NCI-H748 treated with DMSO at 0.1 percent for 48 hours (cell line): ENCODE measurements at regions not wholly inside any gene's neighbourhood (a gene's known extent, or its start where the extent isn't known, plus 50 kb on each side); places are given as distances from the start of the nearest gene placed in this dataset.

Source experiments
- DNase-seq: peaks from one replicate; lab custom pipeline; 2025; lab: John Stamatoyannopoulos, UW

DNA sequence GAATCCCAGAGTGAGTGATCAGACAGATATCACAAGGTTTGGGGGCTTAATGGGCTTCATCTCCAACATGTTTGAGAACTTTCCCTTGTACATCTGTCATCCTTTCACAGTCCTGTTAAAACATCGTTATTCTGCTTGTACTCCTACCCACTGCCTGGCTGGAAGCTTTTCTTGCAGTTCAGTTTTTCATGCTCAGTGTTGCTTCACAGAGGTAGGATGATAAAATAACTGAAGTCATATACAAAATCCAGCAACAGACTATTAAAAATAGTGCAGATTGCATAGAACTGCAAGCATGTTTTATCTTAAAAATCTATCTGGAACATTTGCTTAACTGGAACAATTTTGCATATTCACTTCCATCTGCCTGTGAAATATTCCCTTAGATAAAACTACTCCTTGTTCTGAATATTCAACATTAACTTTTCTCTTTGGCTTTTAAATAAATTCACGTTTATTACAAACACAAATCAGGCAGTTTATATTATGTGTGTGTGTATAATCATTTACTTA, 579.6 kb upstream of the IGFBP7 start:
- DNase-seq = no peak

DNA sequence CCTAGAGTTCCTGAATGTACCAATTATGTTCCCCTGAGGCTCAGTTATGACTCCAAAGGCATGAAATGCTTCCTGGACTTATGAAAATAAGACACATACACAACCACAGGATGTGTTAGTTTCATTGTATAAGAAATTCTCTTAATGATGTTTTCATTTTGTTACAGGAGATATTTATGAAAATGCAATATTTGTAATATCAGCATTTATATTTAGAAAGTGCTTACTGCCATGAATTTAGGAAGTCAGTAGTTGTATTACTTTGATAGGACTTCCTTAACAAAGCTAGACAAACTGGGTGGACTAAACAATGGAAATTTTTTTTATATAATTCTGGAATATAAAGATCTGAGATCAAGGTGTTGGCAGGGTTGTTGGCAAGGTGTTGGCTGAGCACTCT, 572.1 kb upstream of the IGFBP7 start:
- no peak for DNase-seq

DNA sequence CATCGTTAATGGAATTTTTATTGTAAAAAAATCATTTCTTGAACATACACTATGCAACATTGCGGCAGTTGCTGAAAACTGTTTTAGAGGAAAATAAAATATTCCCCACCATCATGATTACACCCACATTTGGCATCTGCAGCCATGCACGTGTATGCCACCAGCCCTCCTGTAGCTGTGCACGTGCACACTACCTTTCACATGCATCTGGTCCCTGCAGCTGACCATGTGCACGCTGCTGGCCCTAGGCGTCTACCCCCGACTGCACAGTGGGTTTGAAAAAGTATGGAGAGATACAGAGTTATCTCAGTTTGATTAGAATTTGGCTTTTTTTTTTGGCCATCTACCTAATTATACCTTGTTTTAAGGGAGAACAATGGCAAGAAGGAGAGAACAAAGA, 569.8 kb upstream of the IGFBP7 start:
- DNase-seq = no peak

DNA sequence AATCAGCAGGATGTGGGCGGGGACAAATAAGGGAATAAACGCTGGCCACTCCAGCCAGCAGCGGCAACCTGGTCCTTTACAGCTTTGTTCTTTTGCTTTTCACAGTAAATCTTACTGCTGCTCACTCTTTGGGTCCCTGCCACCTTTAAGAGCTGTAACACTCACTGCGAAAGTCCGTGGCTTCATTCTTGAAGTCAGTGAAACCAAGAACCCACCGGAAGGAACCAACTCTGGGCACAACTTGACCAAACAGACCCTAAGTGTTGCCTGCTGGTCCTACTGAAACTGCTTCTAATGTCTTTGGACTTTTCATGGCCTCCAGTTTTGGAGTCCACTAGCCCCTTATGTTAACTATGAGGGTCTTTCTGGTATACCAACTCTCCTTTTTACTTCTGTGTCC, 566.2 kb upstream of the IGFBP7 start:
- no peak for DNase-seq

DNA sequence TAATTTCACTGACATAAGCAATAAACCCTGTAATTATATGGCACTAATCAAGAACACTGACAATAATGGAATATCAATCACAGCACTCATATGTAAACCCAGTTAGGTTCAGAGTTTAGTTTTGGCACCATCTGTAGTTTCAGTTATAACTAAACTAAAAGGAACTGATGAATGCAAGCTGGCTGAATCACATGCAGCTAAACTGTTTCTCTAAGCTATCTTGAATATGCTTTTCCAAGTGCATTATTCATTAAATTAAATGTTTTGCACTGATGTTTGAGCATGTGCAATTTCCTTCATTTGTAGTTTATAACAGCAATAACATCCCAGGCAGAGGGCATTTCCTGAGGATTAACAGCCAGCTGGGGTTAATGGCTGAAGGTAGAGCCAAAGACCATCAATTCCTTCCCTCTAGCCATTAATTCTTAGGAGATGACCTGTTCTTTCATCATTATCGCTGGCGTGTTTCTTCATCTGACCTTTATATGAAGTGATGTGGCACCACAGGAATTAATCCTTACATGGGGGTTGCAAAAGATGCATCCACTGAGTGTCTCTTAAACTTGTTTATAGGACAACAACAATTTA, 562.8 kb upstream of the IGFBP7 start:
- DNase-seq = no peak

DNA sequence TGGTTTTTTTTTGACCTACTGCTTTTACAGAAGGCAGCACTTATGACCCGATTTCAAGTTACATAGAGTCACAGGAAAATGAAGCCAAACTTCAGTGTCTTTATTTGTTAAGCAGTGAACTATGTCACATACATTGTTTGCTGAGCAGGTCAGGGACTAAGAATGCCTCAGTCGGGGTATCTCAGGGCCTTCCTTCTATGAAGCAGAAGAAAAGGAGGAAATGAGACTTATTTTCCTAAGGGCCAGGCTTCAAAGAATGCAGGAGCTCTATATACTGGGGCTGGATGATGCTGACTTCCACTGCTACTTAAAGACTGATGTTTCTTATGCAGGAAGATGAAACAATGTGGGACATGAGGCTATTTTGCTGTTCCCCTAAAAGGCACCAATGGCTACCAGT, 558.4 kb upstream of the IGFBP7 start:
- no peak for DNase-seq

DNA sequence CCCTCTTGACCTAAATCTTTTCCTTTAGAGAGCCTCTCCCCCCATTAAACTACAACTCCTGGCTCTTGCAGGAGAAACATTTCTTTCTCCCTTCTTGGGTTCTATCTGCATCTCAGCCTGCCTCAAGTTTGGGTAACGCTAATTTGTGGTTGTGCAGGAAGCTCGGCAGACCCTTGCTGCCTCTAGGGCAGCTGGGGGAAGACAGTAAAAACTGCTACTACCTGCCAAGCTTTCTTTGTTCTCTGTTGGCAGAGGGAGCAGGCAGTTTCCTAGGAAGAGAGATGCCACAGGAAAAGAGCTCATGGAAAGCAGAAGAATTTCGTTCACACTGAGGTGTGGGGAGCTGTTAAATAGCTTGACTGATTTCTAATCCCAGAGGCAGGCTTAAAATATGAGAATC, 555.6 kb upstream of the IGFBP7 start:
- DNase-seq = no peak

DNA sequence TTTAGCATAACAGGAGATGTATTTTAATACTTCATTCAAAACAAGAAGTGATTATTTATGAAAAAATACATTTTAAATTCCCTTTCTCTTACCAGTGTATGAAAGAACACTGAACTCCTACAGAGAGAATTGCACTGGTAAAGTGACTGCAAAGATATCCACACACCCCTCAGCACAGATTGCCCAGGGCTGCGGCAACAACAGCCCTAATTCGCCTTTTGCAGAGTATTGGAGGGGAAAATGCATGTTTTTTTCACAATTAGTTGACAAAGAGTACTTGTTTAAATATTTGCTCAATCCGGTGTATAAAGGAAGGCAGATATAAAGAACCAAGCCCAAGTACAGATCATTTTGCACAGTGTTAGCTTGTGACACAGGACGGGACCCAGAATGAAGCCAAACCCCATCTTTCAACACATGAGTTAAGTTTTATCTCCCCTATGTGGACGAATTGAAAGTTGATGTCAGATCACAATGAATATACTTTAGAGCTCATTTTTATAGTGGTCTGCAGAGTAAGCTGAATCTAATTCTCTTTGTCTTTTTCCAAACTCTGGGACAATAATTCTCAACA, 551.4 kb upstream of the IGFBP7 start:
- no peak for DNase-seq

DNA sequence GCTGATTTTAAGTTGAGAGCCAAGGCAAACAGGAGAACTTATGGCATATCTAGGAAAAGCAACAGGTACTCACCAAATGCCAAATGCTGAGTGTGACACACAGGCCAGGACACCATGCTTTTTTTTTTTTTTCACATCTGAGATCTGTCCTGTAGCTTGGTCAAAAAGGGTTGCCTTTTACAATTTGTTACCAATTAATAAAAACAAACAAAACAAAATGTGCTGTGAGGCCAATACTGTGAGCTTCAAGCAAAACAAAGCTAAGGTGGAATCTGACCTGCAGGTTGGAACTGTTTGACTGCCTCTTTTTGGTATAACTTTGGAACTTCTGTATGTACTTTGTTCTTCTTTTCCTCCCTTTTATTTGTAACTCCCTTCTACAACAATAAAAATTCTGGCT, 548.5 kb upstream of the IGFBP7 start:
- no peak for DNase-seq

DNA sequence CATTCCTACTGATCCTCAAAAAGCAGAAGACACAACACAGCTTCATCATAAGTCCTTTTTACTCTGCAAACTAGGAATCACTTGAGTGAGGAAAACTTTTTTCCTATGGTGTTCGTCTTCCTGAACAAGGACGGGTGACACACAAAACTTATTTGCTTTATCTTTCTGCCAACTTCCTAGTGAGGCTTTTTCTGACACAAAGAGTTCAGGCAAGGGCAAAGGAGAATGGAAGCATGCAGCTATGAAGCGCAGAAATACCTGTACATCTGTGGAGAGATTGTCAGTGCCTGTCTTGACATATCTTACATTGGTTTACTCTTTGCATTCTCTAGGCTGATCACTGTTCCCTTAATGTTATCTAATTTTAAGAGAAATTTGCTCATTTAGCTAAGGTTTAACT, 548.0 kb upstream of the IGFBP7 start:
- no peak for DNase-seq

DNA sequence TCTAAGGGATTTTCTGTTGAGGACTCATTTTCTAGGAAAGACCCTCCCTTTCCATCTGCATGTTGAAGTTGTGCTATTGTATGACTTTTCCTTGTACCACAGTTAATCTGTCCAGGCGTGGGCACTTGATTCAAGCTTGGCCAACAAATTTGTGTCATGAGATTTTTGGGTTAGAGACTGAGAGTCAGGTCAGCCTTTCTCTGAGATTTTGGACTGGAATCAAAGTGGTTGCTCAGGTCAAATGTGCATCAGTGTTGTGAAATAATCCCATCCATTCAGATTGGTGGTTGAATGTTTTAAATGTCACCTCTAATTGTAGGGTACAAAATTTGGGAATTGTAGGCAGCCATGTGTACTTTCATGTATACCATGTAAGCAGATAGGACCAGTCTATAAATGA, 545.2 kb upstream of the IGFBP7 start:
- DNase-seq = no peak

DNA sequence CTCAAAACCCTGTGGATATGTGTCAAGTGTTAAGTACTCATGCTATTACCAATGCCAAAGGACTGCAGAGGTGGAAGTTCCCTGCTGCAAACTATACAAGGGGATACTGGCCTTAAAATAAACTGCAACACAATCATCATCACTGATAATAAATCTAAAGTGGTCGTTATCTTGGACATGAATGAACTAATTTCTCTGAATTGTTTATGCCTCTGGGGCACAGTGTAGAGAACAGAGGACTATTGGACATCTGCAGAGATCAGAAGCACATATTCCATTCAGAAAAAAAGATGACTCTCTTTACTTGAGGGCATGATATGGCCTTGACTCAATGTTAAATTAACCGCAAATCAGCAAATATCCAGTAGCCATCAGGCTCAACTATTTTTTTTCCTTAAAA, 542.6 kb upstream of the IGFBP7 start:
- no peak for DNase-seq

DNA sequence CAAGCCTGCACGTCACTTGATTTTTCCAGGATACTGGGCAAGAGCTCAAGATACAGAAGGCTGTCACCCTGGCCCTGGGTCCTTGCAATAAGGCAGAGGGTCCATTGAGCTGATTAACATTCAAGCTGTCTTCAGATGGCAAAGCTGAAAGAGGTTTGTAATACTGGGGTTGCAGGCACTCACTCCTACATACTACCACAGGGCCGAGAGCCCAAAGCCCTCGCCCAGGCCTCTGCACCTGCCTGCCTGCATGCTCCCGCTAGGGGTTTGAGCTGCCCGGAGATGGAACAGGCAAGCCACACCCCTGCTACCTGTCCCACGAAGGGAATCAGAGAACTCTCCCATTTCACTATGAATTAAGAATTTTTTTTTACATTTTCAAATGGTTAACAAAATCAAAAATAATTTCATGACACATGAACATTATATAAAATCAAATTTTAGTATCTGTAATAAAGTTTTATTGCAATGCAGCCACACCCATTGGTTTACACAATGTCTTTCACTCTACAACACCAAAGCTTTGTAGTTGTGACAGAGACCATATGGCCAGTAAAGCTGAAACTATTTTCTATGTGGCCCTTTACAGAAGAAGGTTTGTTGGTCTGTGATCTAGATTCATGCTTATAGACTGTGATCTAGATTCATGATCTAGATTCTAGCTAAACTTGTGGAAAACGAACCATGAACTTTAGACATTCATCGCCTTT, 530.4 kb upstream of the IGFBP7 start:
- no peak for DNase-seq

DNA sequence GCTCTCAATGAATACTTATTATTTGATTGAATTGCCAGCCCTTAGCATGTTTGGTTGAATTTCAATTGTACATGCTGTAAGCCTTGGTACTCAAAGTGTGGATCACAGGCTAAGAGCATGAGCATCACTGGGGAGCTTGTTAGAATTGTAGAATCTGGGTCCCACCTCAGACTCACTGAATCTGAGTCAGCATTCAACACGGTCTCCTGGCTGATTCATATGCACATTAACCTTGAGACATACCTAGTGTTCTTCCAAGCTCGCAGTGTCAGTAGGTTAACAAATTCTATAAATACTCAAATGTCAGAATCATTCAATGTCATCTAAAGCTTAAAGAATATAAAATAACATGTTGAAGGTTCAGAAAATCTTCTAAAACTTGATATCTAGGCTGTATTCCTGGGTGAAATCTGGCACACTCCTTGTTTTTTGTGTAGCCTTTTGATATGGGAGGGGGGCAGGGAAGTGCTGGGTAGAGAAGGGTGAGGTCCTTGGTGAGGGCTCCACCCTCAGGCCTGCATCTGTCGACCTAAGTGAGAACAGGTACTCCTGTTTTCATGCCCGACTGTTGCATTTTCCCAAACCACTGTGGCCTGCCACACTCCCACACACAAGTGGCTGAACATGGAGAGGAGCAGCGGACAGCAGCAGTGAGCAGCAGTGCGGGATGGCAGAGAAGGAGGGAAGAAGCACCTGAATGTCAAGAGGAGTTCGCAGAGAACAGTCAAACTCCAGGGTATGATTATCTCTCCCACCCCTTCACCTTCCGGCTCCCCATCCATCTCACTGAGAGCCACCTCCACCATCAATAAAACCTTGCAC, 529.6 kb upstream of the IGFBP7 start:
- no peak for DNase-seq

DNA sequence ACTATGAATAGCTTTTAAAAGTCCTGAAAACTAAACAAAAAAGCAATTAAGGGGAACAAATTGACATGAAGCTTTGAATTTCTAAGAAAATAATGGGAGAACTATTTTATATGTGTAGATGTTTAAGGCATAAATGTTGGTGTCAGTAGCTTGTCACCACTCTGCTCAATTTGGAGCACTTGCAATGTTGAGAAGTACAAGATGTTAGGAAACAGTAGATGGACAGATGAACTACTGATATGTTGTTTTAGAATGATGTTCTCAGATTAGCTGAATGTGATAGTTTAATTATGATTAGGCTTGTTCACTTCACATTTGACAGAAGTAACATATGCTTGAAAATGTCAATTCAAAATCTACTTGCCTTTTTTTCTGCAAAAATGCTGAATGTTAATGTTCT, 525.7 kb upstream of the IGFBP7 start:
- DNase-seq = no peak

DNA sequence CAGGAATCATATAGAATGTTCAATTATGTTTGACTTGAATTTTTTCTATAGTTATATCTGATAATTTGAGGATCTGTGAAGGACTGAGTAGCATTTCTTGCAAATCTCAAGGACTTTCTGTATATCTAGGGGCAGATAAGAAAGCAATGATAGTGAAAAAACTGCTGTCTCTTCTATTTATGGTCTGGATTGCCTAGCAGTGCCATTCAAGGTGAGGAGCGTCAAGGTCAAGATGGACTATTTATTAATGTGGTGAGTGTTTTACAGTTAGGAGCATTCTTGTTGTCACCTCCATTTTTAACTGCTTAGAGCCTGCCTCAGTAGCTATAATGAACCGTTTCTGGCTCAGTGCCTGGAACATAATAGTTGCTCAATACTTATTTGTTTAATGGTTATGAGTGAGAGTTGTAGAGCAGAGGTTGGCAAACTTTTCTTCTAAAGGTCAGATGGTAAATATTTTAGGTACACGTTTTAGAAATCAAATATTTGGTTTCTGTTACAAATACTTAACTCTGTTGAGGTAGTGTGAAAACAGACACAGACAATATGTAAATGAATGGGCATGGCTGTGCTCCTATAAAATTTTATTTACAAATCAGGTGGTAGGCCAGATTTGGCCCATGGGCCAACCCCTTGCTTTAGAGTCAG, 523.2 kb upstream of the IGFBP7 start:
- DNase-seq = no peak

DNA sequence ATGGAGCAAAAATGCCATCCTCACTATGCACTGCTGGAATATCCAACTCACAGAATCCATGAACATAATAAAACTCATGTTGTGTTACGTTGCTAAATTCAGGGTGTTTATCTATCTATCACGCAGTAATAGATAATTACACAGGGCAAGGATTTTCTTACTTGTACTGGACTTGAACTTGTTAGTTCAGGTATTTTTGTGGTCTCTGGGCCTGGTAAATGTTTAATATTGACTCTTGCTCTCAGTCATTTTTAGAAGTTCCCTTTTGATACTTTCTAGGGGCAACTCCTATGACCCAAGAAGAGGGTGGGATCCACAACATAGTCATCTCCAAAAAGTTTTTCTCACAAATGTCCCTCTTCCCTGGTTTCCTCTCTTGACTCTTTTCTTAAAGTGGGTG, 522.4 kb upstream of the IGFBP7 start:
- no peak for DNase-seq

DNA sequence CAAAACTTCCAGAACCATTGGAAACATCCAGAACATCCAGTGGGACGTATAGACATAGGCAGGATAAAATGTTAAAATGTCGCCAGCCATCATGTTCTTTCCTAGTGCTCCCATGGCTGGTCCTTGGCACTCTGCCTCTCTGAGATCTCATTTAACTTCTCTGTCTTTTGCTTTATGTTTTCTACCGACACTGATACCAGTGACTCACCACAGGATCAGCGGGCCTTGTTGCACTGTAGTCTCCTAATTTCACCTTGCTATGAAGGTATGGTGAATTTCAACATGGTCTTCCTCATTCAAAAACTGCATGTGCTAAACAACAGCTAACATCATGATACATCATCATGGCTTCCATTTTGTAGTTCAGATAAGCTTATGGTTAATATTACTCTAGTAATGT, 521.0 kb upstream of the IGFBP7 start:
- DNase-seq = no peak

DNA sequence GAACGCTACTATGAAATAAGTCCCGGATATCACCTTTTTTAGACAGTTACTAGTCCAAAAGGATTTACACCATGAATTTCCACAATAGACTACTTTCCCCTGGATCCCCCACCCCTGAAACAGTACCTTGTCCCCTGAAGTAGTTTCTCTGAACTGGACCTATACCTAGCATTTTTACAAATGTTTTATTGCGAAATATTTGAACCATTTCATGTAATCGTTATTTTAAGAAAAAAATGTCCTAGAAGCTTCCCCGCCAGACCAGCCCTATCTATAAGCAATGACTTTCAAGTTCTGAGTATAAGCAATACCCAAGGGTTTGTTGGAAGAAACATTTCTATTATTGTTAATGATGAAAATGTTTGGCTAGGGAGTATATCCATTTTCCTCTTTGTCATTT, 517.8 kb upstream of the IGFBP7 start:
- no peak for DNase-seq

DNA sequence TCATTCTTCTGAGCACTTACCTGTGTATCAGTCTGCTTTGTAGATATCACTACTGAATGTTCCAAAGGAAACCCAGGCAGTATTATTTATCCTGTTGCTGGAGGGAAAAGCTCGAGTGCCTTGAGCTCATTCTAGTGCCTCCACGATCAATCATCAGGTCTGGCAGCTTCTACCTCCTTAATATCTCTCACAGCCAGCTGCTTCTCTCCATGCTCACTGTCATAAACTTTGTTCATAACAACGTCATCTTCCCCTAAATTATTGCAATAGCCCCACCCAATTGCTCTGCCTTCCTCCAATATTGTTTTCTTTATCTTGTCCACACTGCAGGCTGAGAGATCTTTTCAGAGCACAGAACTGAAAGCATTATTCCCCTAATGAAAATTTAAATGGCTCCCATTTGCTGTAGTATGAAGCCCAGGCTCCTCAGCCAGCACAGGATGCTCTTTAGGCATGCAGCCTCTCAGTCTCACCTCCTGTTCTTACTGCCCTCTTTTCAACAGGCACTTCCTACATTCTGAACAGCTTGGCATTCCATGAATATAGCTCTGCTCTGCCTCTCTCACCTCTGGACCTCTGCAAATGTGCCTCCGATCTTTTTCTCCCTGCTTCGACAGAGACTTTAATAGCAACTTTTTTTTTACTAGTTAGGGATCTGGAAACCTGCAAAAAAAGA, 504.2 kb upstream of the IGFBP7 start:
- DNase-seq = no peak

DNA sequence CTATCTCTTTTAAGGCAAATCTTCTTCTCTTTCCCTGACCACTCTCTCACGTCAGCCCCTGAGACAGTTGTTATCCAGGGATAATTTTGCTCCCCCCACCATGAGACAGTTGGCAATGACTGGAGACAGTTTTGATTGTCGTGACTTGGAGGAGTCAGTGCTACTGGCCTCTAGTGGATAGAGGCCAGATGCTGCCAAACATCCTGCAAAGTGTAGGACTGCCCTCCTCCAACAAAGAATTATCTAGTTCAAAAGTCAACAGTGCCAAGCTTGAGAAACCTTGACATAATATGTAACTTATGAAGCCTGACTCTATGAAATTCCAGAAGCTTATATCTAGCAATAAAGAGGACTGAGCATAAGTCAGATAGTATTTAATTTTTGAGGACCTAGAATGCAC, 502.1 kb upstream of the IGFBP7 start:
- DNase-seq = no peak
